Keratinocyte (primary cell): ENCODE measurements at regions not wholly inside any gene's neighbourhood (a gene's known extent, or its start where the extent isn't known, plus 50 kb on each side); places are given as distances from the start of the nearest gene placed in this dataset.

ENCODE experiments used
- DNase-seq: peaks from one replicate; pipeline ENCODE4 v3.0.0-alpha.2; 2011; ENCODE audit warnings: low read depth, missing footprints, low spot score
- FAIRE-seq: peaks from 2 replicates; lab custom pipeline; 2011; peaks lifted over from hg19 to GRCh38; lab: Jason Lieb, UNC
- H2AFZ ChIP-seq: 2 replicates; pipeline ENCODE4 v1.6.0; 2012; ENCODE audit warnings: low read length, control low read depth, inconsistent platforms; ENCODE audit not compliant: control insufficient read depth
- H3K27ac ChIP-seq: 2 replicates; pipeline ENCODE4 v1.5.1; 2011; ENCODE audit warnings: low read length; ENCODE audit not compliant: control insufficient read depth, insufficient read depth
- H3K27me3 ChIP-seq: 3 replicates; pipeline ENCODE4 v1.6.0; 2011; ENCODE audit warnings: low read length; ENCODE audit not compliant: control insufficient read depth, insufficient read depth; ENCODE audit errors: extremely low read depth
- H3K36me3 ChIP-seq, 2 experiments: 2 replicates in 1 of 2; 3 replicates in 1 of 2; pipeline ENCODE4 v1.5.1; 2011; ENCODE audit warnings: low read length in 2 of 2, mild to moderate bottlenecking in 1 of 2; ENCODE audit not compliant: control insufficient read depth in 2 of 2, insufficient read depth in 2 of 2; ENCODE audit errors: extremely low read depth in 1 of 2
- H3K4me1 ChIP-seq: 3 replicates; pipeline ENCODE4 v1.5.1; 2011; ENCODE audit warnings: low read length; ENCODE audit not compliant: control insufficient read depth, insufficient read depth; ENCODE audit errors: extremely low read depth
- H3K4me2 ChIP-seq: 3 replicates; pipeline ENCODE4 v1.6.0; 2011; ENCODE audit warnings: low read depth, low read length; ENCODE audit not compliant: control insufficient read depth, insufficient read depth; ENCODE audit errors: extremely low read depth
- H3K4me3 ChIP-seq, 3 experiments: fragments of 200-600 bp in 1 of 3; sonication (generic) in 1 of 3; 2 replicates in 2 of 3; 3 replicates in 1 of 3; pipeline ENCODE4 v1.5.1; 2011 to 2016; ENCODE audit warnings: low read length in 3 of 3, mild to moderate bottlenecking in 3 of 3, control low read depth in 2 of 3, inconsistent platforms in 1 of 3, low read depth in 1 of 3, mixed read lengths in 1 of 3, mixed run types in 1 of 3, moderate library complexity in 1 of 3; ENCODE audit not compliant: control insufficient read depth in 2 of 3, insufficient read depth in 2 of 3; ENCODE audit errors: extremely low read depth in 1 of 3
- H3K79me2 ChIP-seq: 2 replicates; pipeline ENCODE4 v1.6.0; 2012; ENCODE audit warnings: low read length; ENCODE audit not compliant: control insufficient read depth, insufficient read depth
- H3K9ac ChIP-seq: 3 replicates; pipeline ENCODE4 v1.6.0; 2011; ENCODE audit warnings: low read length; ENCODE audit not compliant: control insufficient read depth, insufficient read depth; ENCODE audit errors: extremely low read depth
- H3K9me1 ChIP-seq: 3 replicates; pipeline ENCODE4 v1.6.0; 2011; ENCODE audit warnings: low read length; ENCODE audit not compliant: control insufficient read depth, insufficient read depth; ENCODE audit errors: extremely low read depth
- H3K9me3 ChIP-seq: 2 replicates; pipeline ENCODE4 v1.5.1; 2012; ENCODE audit warnings: low read depth, low read length; ENCODE audit not compliant: control insufficient read depth
- H4K20me1 ChIP-seq: 3 replicates; pipeline ENCODE4 v1.6.0; 2011; ENCODE audit warnings: low read length; ENCODE audit not compliant: control insufficient read depth, insufficient read depth; ENCODE audit errors: extremely low read depth
- CTCF ChIP-seq, 3 experiments: IDR thresholded peaks in 1 of 3; conservative IDR thresholded peaks in 1 of 3; optimal IDR thresholded peaks in 1 of 3; 2 replicates in 2 of 3; 3 replicates in 1 of 3; pipeline versions ENCODE3 to v1.5.1; 2011; ENCODE audit warnings: low read length in 3 of 3, mild to moderate bottlenecking in 3 of 3, moderate library complexity in 2 of 3, control low read depth in 1 of 3, inconsistent platforms in 1 of 3; ENCODE audit not compliant: insufficient read depth in 2 of 3; ENCODE audit errors: extremely low read depth in 1 of 3
- EZH2 ChIP-seq: IDR thresholded peaks from one replicate; pipeline ENCODE4 v1.6.1; 2012; ENCODE audit warnings: inconsistent platforms, mild to moderate bottlenecking, low read length, moderate library complexity
- dilution Hi-C: fragments of 300-500 bp; cut with MboI; formaldehyde crosslinking; loops from one replicate; pipeline ENCODE4 v1.7.0; 2020; ENCODE audit warnings: low sequenced_read_pairs; ENCODE audit not compliant: extremely low pct_ligation_motif_present

- Histone ChIP-seq H3K27me3 (no peaks in the 10 kb centered on the region), H3K4me1 (no peaks in the 10 kb centered on the region), H3K27ac (no peak overlapping the region), H4K20me1 (no peaks in the 10 kb centered on the region), H2AFZ (no peak overlapping the region), H3K36me3 (no peaks in the 10 kb centered on the region), H3K9me1 (no peaks in the 10 kb centered on the region), H3K9ac (no peak overlapping the region), H3K4me3 (no peak overlapping the region), H3K79me2 (no peaks in the 10 kb centered on the region), H3K9me3 (peaks cover 11% of the 10 kb centered on the region), H3K4me2 (no peak overlapping the region)
- no peak for TF ChIP-seq CTCF (optimal IDR thresholded peaks at IDR 0.05 in 1 of 3, IDR thresholded peaks at IDR 0.05 in 1 of 3, conservative IDR thresholded peaks at IDR 0.05 in 1 of 3; ENCODE audit: extremely low read depth in 1 of 3, insufficient read depth in 2 of 3, low read length in 3 of 3)
- TF ChIP-seq EZH2, result no peak
- FAIRE-seq (no peak), DNase-seq (peak; percentile 4)
- dilution Hi-C loops, result no loop called here
Observed at GRCh38 chr14:71773898-71774481, 158.2 kb upstream of the RGS6 start.

DNA sequence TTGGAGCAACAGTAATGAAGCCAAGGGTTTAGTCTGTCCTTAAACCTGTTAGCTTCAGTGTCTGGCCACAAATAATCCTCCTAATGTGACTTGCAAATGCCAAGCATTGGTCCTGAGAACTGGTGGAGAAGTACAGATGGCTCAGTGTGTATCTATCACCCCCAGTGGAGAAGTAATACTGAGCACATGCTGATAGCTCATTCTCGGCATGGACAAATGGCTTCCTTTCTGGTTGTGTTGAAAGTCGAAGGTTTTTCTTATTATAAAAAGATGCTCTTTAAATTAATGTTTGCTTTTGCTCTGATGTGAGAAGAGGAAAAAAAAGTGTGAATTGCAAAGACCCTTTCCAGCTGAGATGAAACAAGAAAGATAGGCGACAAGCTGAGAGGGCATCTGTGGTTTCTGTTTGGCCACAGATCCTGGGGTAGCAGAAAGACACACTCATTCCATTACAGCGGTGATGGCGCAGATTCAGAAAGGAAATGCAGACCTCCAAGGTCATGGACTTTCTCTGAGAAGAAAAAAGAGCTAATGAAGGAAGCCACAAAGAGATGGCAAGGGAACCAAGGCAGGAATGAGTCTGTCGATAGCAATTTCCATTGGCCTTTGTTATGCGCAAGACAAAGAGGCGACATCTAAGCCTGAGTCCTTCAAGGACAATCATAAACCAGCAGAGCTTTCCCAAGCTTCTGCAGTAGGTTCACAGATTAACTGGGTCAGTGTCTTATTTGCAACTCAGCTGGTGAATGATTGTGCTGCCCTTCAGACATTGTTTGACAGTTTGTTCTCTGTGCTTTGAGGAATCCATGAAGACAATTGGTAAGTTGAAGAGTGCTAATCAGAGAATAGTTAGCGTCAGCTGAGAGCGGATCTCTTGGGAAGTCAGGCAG, 155.5 kb upstream of the RGS6 start:
- no peak for DNase-seq

More for the DNA sequence above, 155.5 kb upstream of the RGS6 start:
- Histone ChIP-seq H2AFZ (no peak overlapping the region), H3K9me3 (peaks cover 11% of the 10 kb centered on the region), H3K4me1 (peaks cover 4% of the 10 kb centered on the region), H3K36me3 (no peaks in the 10 kb centered on the region), H3K4me2 (no peak overlapping the region), H3K79me2 (no peaks in the 10 kb centered on the region), H3K27ac (no peak overlapping the region), H3K27me3 (no peaks in the 10 kb centered on the region), H4K20me1 (no peaks in the 10 kb centered on the region), H3K4me3 (no peak overlapping the region), H3K9me1 (no peaks in the 10 kb centered on the region), H3K9ac (no peak overlapping the region)
- TF ChIP-seq CTCF (optimal IDR thresholded peaks at IDR 0.05 in 1 of 3, IDR thresholded peaks at IDR 0.05 in 1 of 3, conservative IDR thresholded peaks at IDR 0.05 in 1 of 3; ENCODE audit: extremely low read depth in 1 of 3, insufficient read depth in 2 of 3, low read length in 3 of 3), result no peak
- TF ChIP-seq EZH2, result no peak
- FAIRE-seq, result no peak
- dilution Hi-C loops, result no loop called here
